ENCODE measurements at regions not wholly inside any gene's neighbourhood (a gene's known extent, or its start where the extent isn't known, plus 50 kb on each side); places are given as distances from the start of the nearest gene placed in this dataset.

DNA sequence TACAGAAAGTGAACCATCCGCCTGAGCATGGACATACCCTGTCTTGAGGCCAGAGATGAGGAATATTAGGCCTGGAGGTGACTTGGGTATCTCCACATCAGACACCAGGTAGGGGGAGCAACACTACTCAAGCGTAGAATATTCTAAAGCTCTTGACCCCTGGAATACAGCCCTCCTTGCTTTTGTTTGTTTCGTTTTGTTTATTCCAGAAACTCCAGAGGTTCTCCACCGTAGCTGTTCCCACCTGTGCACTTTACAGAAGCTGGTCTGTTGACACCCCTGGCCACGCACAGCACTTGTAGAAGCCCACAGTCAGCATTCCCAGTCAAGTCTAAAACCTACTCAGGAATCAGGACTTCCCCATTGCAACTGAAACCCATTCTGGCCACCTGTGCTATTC lies 139.6 kb upstream of the NEBL start:
- TF ChIP-seq, protein P1, sequence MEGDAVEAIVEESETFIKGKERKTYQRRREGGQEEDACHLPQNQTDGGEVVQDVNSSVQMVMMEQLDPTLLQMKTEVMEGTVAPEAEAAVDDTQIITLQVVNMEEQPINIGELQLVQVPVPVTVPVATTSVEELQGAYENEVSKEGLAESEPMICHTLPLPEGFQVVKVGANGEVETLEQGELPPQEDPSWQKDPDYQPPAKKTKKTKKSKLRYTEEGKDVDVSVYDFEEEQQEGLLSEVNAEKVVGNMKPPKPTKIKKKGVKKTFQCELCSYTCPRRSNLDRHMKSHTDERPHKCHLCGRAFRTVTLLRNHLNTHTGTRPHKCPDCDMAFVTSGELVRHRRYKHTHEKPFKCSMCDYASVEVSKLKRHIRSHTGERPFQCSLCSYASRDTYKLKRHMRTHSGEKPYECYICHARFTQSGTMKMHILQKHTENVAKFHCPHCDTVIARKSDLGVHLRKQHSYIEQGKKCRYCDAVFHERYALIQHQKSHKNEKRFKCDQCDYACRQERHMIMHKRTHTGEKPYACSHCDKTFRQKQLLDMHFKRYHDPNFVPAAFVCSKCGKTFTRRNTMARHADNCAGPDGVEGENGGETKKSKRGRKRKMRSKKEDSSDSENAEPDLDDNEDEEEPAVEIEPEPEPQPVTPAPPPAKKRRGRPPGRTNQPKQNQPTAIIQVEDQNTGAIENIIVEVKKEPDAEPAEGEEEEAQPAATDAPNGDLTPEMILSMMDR (conservative IDR thresholded peaks at IDR 0.05 in 1 of 2, IDR thresholded peaks at IDR 0.05 in 1 of 2; ENCODE audit: extremely low read depth in 1 of 2, insufficient read depth in 1 of 2, low read depth in 1 of 2, low read length in 2 of 2) = no peak
- no peak for TF ChIP-seq EZH2 (IDR thresholded peaks at IDR 0.05; ENCODE audit: borderline replicate concordance, low read length)

All from mammary epithelial cell (primary cell).